ENCODE measurements at regions not wholly inside any gene's neighbourhood (a gene's known extent, or its start where the extent isn't known, plus 50 kb on each side); places are given as distances from the start of the nearest gene placed in this dataset.

GRCh38 chr12:114141921-114142564 lies 175.9 kb upstream of the RBM19 start:
- CTCF ChIA-PET, result interaction anchor here (1.0 kb wide), 1 partner anchor 67 kb away, joined by 3 read pairs; no protein-coding TSS in a partner anchor
- in situ Hi-C loops (cut with MboI) (no loop called here), intact Hi-C loops (cut with micrococcal nuclease; ENCODE audit: unreplicated experiment) (no loop called here)
- Histone ChIP-seq H3K4me2 (ENCODE audit: control insufficient read depth, insufficient read depth) (no peak overlapping the region), H3K4me3 (no peak overlapping the region), H3K27me3 (replicated peaks in 1 of 2; ENCODE audit: control insufficient read depth in 2 of 2, insufficient read depth in 2 of 2, low read length in 1 of 2) (peaks cover 0 to 1% of the 10 kb centered on the region in 2 experiments; a peak in 2 of 4 replicates), H3K4me1 (ENCODE audit: control insufficient read depth, insufficient read depth, low read length) (no peaks in the 10 kb centered on the region), H3K36me3 (ENCODE audit: control insufficient read depth in 2 of 2, insufficient read depth in 2 of 2, low read length in 1 of 2) (no peaks in the 10 kb centered on the region), H4K20me1 (ENCODE audit: control insufficient read depth, insufficient read depth) (no peaks in the 10 kb centered on the region), H3K9ac (ENCODE audit: control insufficient read depth, insufficient read depth, low read length) (no peak overlapping the region), H3K79me2 (ENCODE audit: control insufficient read depth, insufficient read depth, low read length) (no peaks in the 10 kb centered on the region), H3K9me3 (replicated peaks; ENCODE audit: control insufficient read depth, insufficient read depth, low read length) (no peaks in the 10 kb centered on the region), H3K27ac (ENCODE audit: control insufficient read depth, insufficient read depth) (no peak overlapping the region), H2AFZ (ENCODE audit: control insufficient read depth, low read depth, low read length) (no peak overlapping the region)
- no peak for DNase-seq (ENCODE audit: low read depth, low spot score)
- BruUV-seq (replicated peaks), result no TSS peak
- TF ChIP-seq MXI1 (IDR thresholded peaks at IDR 0.05; ENCODE audit: low read depth, low read length), result no peak
- no peak for TF ChIP-seq BCL3 (IDR thresholded peaks at IDR 0.05; ENCODE audit: borderline replicate concordance, insufficient read depth, low read depth, low read length, poor library complexity, severe bottlenecking)
- no peak for TF ChIP-seq POLR2AphosphoS5 (IDR thresholded peaks at IDR 0.05; ENCODE audit: low read length)
- TF ChIP-seq SIN3A (IDR thresholded peaks at IDR 0.05; ENCODE audit: low read depth, low read length), result no peak
- no peak for TF ChIP-seq BRCA1 (IDR thresholded peaks at IDR 0.05; ENCODE audit: low read depth, low read length)
- no peak for TF ChIP-seq SPI1 (IDR thresholded peaks at IDR 0.05; ENCODE audit: borderline replicate concordance, insufficient read depth, low read depth, low read length)
- no peak for TF ChIP-seq POLR2A (IDR thresholded peaks at IDR 0.05; ENCODE audit: low read depth, low read length)
- no peak for TF ChIP-seq ZBED1 (IDR thresholded peaks at IDR 0.05; ENCODE audit: borderline replicate concordance)
- TF ChIP-seq PAX8 (IDR thresholded peaks at IDR 0.05), result no peak
- TF ChIP-seq SP1 (IDR thresholded peaks at IDR 0.05; ENCODE audit: low read depth, low read length), result no peak
- no peak for TF ChIP-seq ESRRA (IDR thresholded peaks at IDR 0.05; ENCODE audit: low read length)
- TF ChIP-seq ATF3 (IDR thresholded peaks at IDR 0.05; ENCODE audit: borderline replicate concordance, extremely low read depth, low read depth, low read length), result no peak
- TF ChIP-seq SREBF1 (IDR thresholded peaks at IDR 0.05; ENCODE audit: low read length), result no peak
- TF ChIP-seq ZNF274 (IDR thresholded peaks at IDR 0.05; ENCODE audit: insufficient read depth, insufficient read length), result no peak
- TF ChIP-seq RELB (IDR thresholded peaks at IDR 0.05; ENCODE audit: low read depth), result no peak
- TF ChIP-seq IRF3 (IDR thresholded peaks at IDR 0.05), result no peak
- no peak for TF ChIP-seq IRF5 (IDR thresholded peaks at IDR 0.05; ENCODE audit: borderline replicate concordance)
- no peak for TF ChIP-seq HCFC1 (IDR thresholded peaks at IDR 0.05; ENCODE audit: low read length)
- no peak for TF ChIP-seq USF2 (IDR thresholded peaks at IDR 0.05; ENCODE audit: borderline replicate concordance, low read depth, low read length)
- FAIRE-seq, result no peak
- WGBS (ENCODE audit: insufficient coverage, insufficient replicate concordance, low lambda C conversion rate, missing lambda C conversion rate), result 0% methylated on average over 4 of the region's 4 CpGs
- ATAC-seq, result no peak
- POLR2A ChIA-PET, result no interaction called here
- RAD21 ChIA-PET (ENCODE audit: unreplicated experiment), result no interaction called here
- SMC1A ChIA-PET (ENCODE audit: uncharacterized antibody, unreplicated experiment), result no interaction called here

All from GM12878 (cell line).